ENCODE measurements at regions not wholly inside any gene's neighbourhood (a gene's known extent, or its start where the extent isn't known, plus 50 kb on each side); places are given as distances from the start of the nearest gene placed in this dataset.

- H3K4me3 ChIP-seq (ENCODE audit: low read length): no peak overlapping the region
Observed at GRCh38 chr7:68640103-68640502, 958.2 kb upstream of the AUTS2 start.

GRCh38 chr7:68642727-68643126 lies 955.5 kb upstream of the AUTS2 start:
- H3K9ac ChIP-seq (ENCODE audit: low read length): no peak overlapping the region
- no peak overlapping the region for H2AFZ ChIP-seq (ENCODE audit: low read length)
- H3K4me1 ChIP-seq (ENCODE audit: low read length): no peaks in the 10 kb centered on the region
- no peaks in the 10 kb centered on the region for H4K20me1 ChIP-seq (ENCODE audit: insufficient read depth, low read length)
- H3K27me3 ChIP-seq (replicated peaks; ENCODE audit: insufficient read depth, low read length): no peaks in the 10 kb centered on the region
- no peak overlapping the region for H3K27ac ChIP-seq (ENCODE audit: low read length)
- no peaks in the 10 kb centered on the region for H3K79me2 ChIP-seq (ENCODE audit: low read length)
- TF ChIP-seq EZH2 (optimal IDR thresholded peaks at IDR 0.05; ENCODE audit: low read depth, low read length): no peak
- TF ChIP-seq, protein P1, sequence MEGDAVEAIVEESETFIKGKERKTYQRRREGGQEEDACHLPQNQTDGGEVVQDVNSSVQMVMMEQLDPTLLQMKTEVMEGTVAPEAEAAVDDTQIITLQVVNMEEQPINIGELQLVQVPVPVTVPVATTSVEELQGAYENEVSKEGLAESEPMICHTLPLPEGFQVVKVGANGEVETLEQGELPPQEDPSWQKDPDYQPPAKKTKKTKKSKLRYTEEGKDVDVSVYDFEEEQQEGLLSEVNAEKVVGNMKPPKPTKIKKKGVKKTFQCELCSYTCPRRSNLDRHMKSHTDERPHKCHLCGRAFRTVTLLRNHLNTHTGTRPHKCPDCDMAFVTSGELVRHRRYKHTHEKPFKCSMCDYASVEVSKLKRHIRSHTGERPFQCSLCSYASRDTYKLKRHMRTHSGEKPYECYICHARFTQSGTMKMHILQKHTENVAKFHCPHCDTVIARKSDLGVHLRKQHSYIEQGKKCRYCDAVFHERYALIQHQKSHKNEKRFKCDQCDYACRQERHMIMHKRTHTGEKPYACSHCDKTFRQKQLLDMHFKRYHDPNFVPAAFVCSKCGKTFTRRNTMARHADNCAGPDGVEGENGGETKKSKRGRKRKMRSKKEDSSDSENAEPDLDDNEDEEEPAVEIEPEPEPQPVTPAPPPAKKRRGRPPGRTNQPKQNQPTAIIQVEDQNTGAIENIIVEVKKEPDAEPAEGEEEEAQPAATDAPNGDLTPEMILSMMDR (IDR thresholded peaks at IDR 0.05; ENCODE audit: low read length): no peak
- no peak for TF ChIP-seq EZH2phosphoT487 (IDR thresholded peaks at IDR 0.05; ENCODE audit: low read length)
- no peak overlapping the region for H3K4me3 ChIP-seq (ENCODE audit: low read length)
- H3K36me3 ChIP-seq (replicated peaks; ENCODE audit: insufficient read depth, low read length): no peaks in the 10 kb centered on the region
- H3K9me3 ChIP-seq (replicated peaks; ENCODE audit: insufficient read depth, low read length): no peaks in the 10 kb centered on the region
- H3K4me2 ChIP-seq (ENCODE audit: low read depth, low read length): no peak overlapping the region
- H3F3A ChIP-seq (ENCODE audit: insufficient read depth, low read length): no peaks in the 10 kb centered on the region
- no peaks in the 10 kb centered on the region for H3K9me2 ChIP-seq (replicated peaks; ENCODE audit: insufficient read depth, low read length)
- no peak for DNase-seq

More at GRCh38 chr7:68640103-68640502, 958.2 kb upstream of the AUTS2 start:
- H3F3A ChIP-seq (ENCODE audit: insufficient read depth, low read length): no peaks in the 10 kb centered on the region
- H3K9me3 ChIP-seq (replicated peaks; ENCODE audit: insufficient read depth, low read length): no peaks in the 10 kb centered on the region
- H3K79me2 ChIP-seq (ENCODE audit: low read length): no peaks in the 10 kb centered on the region
- H3K9ac ChIP-seq (ENCODE audit: low read length): no peak overlapping the region
- no peak overlapping the region for H3K27ac ChIP-seq (ENCODE audit: low read length)
- no peaks in the 10 kb centered on the region for H3K4me1 ChIP-seq (ENCODE audit: low read length)
- no peak overlapping the region for H3K4me2 ChIP-seq (ENCODE audit: low read depth, low read length)
- no peaks in the 10 kb centered on the region for H3K9me2 ChIP-seq (replicated peaks; ENCODE audit: insufficient read depth, low read length)
- no peak for DNase-seq
- H3K27me3 ChIP-seq (replicated peaks; ENCODE audit: insufficient read depth, low read length): no peaks in the 10 kb centered on the region
- H3K36me3 ChIP-seq (replicated peaks; ENCODE audit: insufficient read depth, low read length): no peaks in the 10 kb centered on the region
- H4K20me1 ChIP-seq (ENCODE audit: insufficient read depth, low read length): no peaks in the 10 kb centered on the region
- TF ChIP-seq, protein P1 (IDR thresholded peaks at IDR 0.05; ENCODE audit: low read length): no peak
- TF ChIP-seq EZH2 (optimal IDR thresholded peaks at IDR 0.05; ENCODE audit: low read depth, low read length) (no peak), EZH2phosphoT487 (IDR thresholded peaks at IDR 0.05; ENCODE audit: low read length) (no peak)
- H2AFZ ChIP-seq (ENCODE audit: low read length): no peak overlapping the region

DNA sequence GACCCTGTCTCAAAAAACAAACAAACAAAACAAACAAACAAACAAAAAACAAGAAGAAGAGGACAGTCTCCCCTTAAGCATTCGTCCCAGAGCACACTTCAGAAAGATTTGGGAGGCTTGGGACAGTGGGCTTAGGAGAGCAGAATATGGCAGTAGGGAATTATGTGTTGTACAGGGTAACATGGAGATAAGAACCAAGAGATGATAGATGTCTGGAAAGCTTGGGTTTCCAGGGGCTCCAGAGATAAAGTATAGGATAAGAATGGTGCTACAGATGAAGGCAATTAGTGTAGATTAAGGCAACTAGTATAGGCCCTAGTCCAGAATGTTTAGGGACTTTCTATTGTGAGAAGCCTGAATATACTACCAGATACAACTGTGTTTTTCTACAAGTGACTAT lies 934.9 kb upstream of the AUTS2 start:
- no peak overlapping the region for H3K27ac ChIP-seq (ENCODE audit: low read length)
- no peak for DNase-seq
- H3K4me2 ChIP-seq (ENCODE audit: low read depth, low read length): no peak overlapping the region
- H3K9ac ChIP-seq (ENCODE audit: low read length): no peak overlapping the region
- no peaks in the 10 kb centered on the region for H3K9me3 ChIP-seq (replicated peaks; ENCODE audit: insufficient read depth, low read length)
- no peaks in the 10 kb centered on the region for H4K20me1 ChIP-seq (ENCODE audit: insufficient read depth, low read length)
- TF ChIP-seq, protein P1 (IDR thresholded peaks at IDR 0.05; ENCODE audit: low read length): no peak
- TF ChIP-seq EZH2phosphoT487 (IDR thresholded peaks at IDR 0.05; ENCODE audit: low read length) (no peak), EZH2 (optimal IDR thresholded peaks at IDR 0.05; ENCODE audit: low read depth, low read length) (no peak)
- H3K9me2 ChIP-seq (replicated peaks; ENCODE audit: insufficient read depth, low read length): no peaks in the 10 kb centered on the region
- no peaks in the 10 kb centered on the region for H3K27me3 ChIP-seq (replicated peaks; ENCODE audit: insufficient read depth, low read length)
- no peaks in the 10 kb centered on the region for H3K36me3 ChIP-seq (replicated peaks; ENCODE audit: insufficient read depth, low read length)
- H3K4me1 ChIP-seq (ENCODE audit: low read length): no peaks in the 10 kb centered on the region
- H2AFZ ChIP-seq (ENCODE audit: low read length): no peak overlapping the region
- no peaks in the 10 kb centered on the region for H3K79me2 ChIP-seq (ENCODE audit: low read length)
- no peaks in the 10 kb centered on the region for H3F3A ChIP-seq (ENCODE audit: insufficient read depth, low read length)
- H3K4me3 ChIP-seq (ENCODE audit: low read length): no peak overlapping the region
